ENCODE measurements at regions not wholly inside any gene's neighbourhood (a gene's known extent, or its start where the extent isn't known, plus 50 kb on each side); places are given as distances from the start of the nearest gene placed in this dataset.

DNA sequence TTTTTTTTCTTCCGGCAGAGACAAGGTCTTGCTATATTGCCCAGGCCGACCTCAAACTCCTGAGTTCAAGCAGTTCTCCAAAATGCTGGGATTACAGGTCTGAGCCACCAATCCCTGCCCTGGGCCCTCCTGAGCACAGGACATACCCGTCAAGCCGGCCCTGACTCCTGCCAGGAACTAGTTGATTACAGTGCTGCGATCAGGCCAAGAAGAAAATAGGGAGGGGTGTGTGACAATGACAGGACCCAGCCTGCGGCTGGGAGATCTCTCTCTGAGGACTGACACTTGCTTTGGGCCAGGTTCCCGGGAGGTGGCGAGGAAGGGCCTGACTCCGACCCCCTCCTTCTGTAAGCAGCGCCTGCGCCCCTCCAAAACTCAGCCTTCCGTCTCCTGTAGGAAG is 276.6 kb downstream of the MRTFB start:
- FAIRE-seq (no peak), DNase-seq (ENCODE audit: low read depth, low spot score) (no peak)
- Histone ChIP-seq H3K9ac (ENCODE audit: control insufficient read depth, extremely low read depth, insufficient read depth, low read length) (no peak overlapping the region), H4K20me1 (ENCODE audit: control insufficient read depth, extremely low read depth, insufficient read depth, low read length) (no peaks in the 10 kb centered on the region), H3K9me1 (ENCODE audit: control insufficient read depth, extremely low read depth, insufficient read depth, low read length) (no peaks in the 10 kb centered on the region), H2AFZ (ENCODE audit: control insufficient read depth, low read length) (no peak overlapping the region), H3K27me3 (ENCODE audit: control insufficient read depth, extremely low read depth, insufficient read depth, low read length) (no peaks in the 10 kb centered on the region), H3K36me3 (ENCODE audit: control insufficient read depth in 2 of 2, extremely low read depth in 1 of 2, insufficient read depth in 2 of 2, low read length in 2 of 2) (no peaks in the 10 kb centered on the region), H3K27ac (ENCODE audit: control insufficient read depth, insufficient read depth, low read length) (no peak overlapping the region), H3K79me2 (ENCODE audit: control insufficient read depth, insufficient read depth, low read length) (no peaks in the 10 kb centered on the region), H3K4me2 (ENCODE audit: control insufficient read depth, extremely low read depth, insufficient read depth, low read depth, low read length) (no peak overlapping the region), H3K4me1 (ENCODE audit: control insufficient read depth, extremely low read depth, insufficient read depth, low read length) (no peaks in the 10 kb centered on the region), H3K9me3 (ENCODE audit: control insufficient read depth, low read depth, low read length) (no peaks in the 10 kb centered on the region), H3K4me3 (ENCODE audit: control insufficient read depth in 2 of 3, extremely low read depth in 1 of 3, insufficient read depth in 2 of 3, low read depth in 1 of 3, low read length in 3 of 3) (no peak overlapping the region)
- TF ChIP-seq EZH2 (IDR thresholded peaks at IDR 0.05; ENCODE audit: low read length) (no peak), CTCF (optimal IDR thresholded peaks at IDR 0.05 in 1 of 3, IDR thresholded peaks at IDR 0.05 in 1 of 3, conservative IDR thresholded peaks at IDR 0.05 in 1 of 3; ENCODE audit: extremely low read depth in 1 of 3, insufficient read depth in 2 of 3, low read length in 3 of 3) (no peak)
- dilution Hi-C loops (cut with MboI; ENCODE audit: extremely low pct_ligation_motif_present, low sequenced_read_pairs): no loop called here

DNA sequence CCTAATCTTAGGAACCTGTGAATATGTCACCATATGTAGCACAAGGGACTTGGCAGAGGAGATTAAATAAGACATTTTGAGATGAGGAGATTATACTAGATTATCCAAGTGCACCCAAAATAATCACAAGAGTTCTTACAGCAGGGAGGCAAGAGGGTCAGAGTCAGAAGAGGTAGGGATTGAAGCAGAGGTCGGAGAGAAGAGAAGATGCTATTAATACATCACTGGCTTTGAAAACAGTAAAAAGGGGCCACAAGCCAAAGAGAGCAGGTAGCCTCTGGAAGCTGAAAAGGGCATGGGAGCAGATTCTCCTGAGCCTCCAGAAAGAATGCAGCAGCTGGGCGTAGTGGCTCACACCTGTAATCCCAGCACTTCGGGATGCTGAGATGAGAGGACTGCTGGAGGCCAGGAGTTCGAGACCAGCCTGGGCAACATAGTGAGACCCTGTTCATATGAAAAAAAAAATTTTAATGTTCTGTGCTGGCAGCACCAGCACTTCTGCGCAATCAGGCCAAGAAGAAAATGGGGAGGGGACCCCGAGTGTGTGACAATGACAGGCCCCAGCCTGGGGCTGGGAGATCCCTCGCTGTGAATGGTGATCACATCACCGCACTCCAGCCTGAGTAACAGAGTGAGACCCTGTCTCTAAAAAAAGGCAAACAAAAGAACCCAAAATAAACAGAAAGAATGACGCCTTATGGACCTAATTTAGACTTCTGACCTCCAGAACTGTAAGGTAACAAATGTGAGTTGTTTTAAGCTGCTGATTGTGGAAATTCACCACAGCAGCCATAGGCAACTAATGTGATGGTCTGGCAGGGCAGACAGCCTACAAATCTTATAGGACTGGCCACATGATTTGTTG is 275.4 kb downstream of the MRTFB start:
- Histone ChIP-seq H3K4me3 (ENCODE audit: control insufficient read depth in 2 of 3, extremely low read depth in 1 of 3, insufficient read depth in 2 of 3, low read depth in 1 of 3, low read length in 3 of 3) (no peak overlapping the region), H3K9ac (ENCODE audit: control insufficient read depth, extremely low read depth, insufficient read depth, low read length) (no peak overlapping the region), H3K79me2 (ENCODE audit: control insufficient read depth, insufficient read depth, low read length) (no peaks in the 10 kb centered on the region), H3K27ac (ENCODE audit: control insufficient read depth, insufficient read depth, low read length) (no peak overlapping the region), H3K27me3 (ENCODE audit: control insufficient read depth, extremely low read depth, insufficient read depth, low read length) (no peaks in the 10 kb centered on the region), H3K36me3 (ENCODE audit: control insufficient read depth in 2 of 2, extremely low read depth in 1 of 2, insufficient read depth in 2 of 2, low read length in 2 of 2) (no peaks in the 10 kb centered on the region), H3K9me1 (ENCODE audit: control insufficient read depth, extremely low read depth, insufficient read depth, low read length) (no peaks in the 10 kb centered on the region), H2AFZ (ENCODE audit: control insufficient read depth, low read length) (no peak overlapping the region), H3K4me1 (ENCODE audit: control insufficient read depth, extremely low read depth, insufficient read depth, low read length) (no peaks in the 10 kb centered on the region), H3K4me2 (ENCODE audit: control insufficient read depth, extremely low read depth, insufficient read depth, low read depth, low read length) (no peak overlapping the region), H4K20me1 (ENCODE audit: control insufficient read depth, extremely low read depth, insufficient read depth, low read length) (no peaks in the 10 kb centered on the region), H3K9me3 (ENCODE audit: control insufficient read depth, low read depth, low read length) (no peaks in the 10 kb centered on the region)
- dilution Hi-C loops (cut with MboI; ENCODE audit: extremely low pct_ligation_motif_present, low sequenced_read_pairs): no loop called here
- TF ChIP-seq CTCF (optimal IDR thresholded peaks at IDR 0.05 in 1 of 3, IDR thresholded peaks at IDR 0.05 in 1 of 3, conservative IDR thresholded peaks at IDR 0.05 in 1 of 3; ENCODE audit: extremely low read depth in 1 of 3, insufficient read depth in 2 of 3, low read length in 3 of 3): no peak
- TF ChIP-seq EZH2 (IDR thresholded peaks at IDR 0.05; ENCODE audit: low read length): no peak
- DNase-seq (ENCODE audit: low read depth, low spot score) (no peak), FAIRE-seq (no peak)
